Body of pancreas (tissue), 4 donors: ENCODE measurements at regions not wholly inside any gene's neighbourhood (a gene's known extent, or its start where the extent isn't known, plus 50 kb on each side); places are given as distances from the start of the nearest gene placed in this dataset.

Experiments used
- ATAC-seq: fragments of 150-250 bp; one replicate; pipeline ENCODE4 v1.9.1; 2016
- DNase-seq, 4 donors: peaks; one replicate each; pipeline ENCODE4 v3.0.0-alpha.2; 2019
- H3K27ac ChIP-seq, 4 donors: fragments of 200-600 bp; sonication (generic); 1 replicate in 3 of 4; 2 replicates in 1 of 4; pipeline versions ENCODE4 v1.5.1 to v1.6.1; 2016 to 2019; ENCODE audit warnings: mild to moderate bottlenecking in 1 of 4, mixed read lengths in 1 of 4, moderate library complexity in 1 of 4
- H3K27me3 ChIP-seq, 2 donors: fragments of 200-600 bp; sonication (generic); one replicate each; pipeline ENCODE4 v1.6.0; 2016; ENCODE audit warnings: mild to moderate bottlenecking in 1 of 2
- H3K36me3 ChIP-seq, 2 donors: fragments of 200-600 bp; sonication (generic); replicated peaks in 1 of 2; 2 replicates each; pipeline ENCODE4 v1.5.1; 2016; ENCODE audit warnings: low read depth in 2 of 2; ENCODE audit not compliant: insufficient read depth in 1 of 2
- H3K4me1 ChIP-seq: fragments of 200-600 bp; sonication (generic); one replicate; pipeline ENCODE4 v1.6.0; 2016
- H3K4me3 ChIP-seq, 2 donors: fragments of 200-600 bp; sonication (generic); 1 replicate in 1 of 2; 2 replicates in 1 of 2; pipeline ENCODE4 v1.5.1; 2016 to 2019
- H3K9me3 ChIP-seq, 3 donors: fragments of 200-600 bp; sonication (generic); 1 replicate in 2 of 3; 2 replicates in 1 of 3; pipeline ENCODE4 v1.5.1; 2016
- CTCF ChIP-seq, 7 experiments: fragments of 450-650 bp in 4 of 7; fragments of 200-600 bp in 3 of 7; sonication (generic) in 3 of 7; IDR thresholded peaks; one replicate each; pipeline ENCODE4 v1.5.1; 2016 to 2019; ENCODE audit warnings: antibody characterized with exemption in 7 of 7
- POLR2A ChIP-seq, 3 donors: fragments of 450-650 bp; IDR thresholded peaks; one replicate each; pipeline ENCODE4 v1.6.1; 2016; ENCODE audit warnings: antibody characterized with exemption in 3 of 3, mild to moderate bottlenecking in 2 of 3
- WGBS, 2 donors: methylation state at CpG; one replicate each; pipeline ENCODE4 v1.1.5; 2017; 5-methylcytosine and 5-hydroxymethylcytosine counted together
- intact Hi-C: fragments of 100-400 bp; cut with DNase I; formaldehyde crosslinking; loops from one replicate; pipeline ENCODE4 v1.15.1; 2023

- H3K4me1 ChIP-seq = no peaks in the 10 kb centered on the region
- DNase-seq = no peak
- peaks cover 0 to 8% (median 0%) of the 10 kb centered on the region in 3 donors for H3K9me3 ChIP-seq
- ATAC-seq = no peak
- intact Hi-C loops = no loop called here
- no peaks in the 10 kb centered on the region for H3K27me3 ChIP-seq
- no peaks in the 10 kb centered on the region for H3K36me3 ChIP-seq
- WGBS, 2 donors = 16 to 27% methylated on average over 2 of the region's 2 CpGs
- no peak overlapping the region for H3K4me3 ChIP-seq
- no peak overlapping the region for H3K27ac ChIP-seq
- TF ChIP-seq CTCF (IDR thresholded peaks at IDR 0.05) (no peak), POLR2A (IDR thresholded peaks at IDR 0.05) (no peak)
Observed at GRCh38 chr7:49243521-49243920, 319.2 kb downstream of the CDC14C start.

DNA sequence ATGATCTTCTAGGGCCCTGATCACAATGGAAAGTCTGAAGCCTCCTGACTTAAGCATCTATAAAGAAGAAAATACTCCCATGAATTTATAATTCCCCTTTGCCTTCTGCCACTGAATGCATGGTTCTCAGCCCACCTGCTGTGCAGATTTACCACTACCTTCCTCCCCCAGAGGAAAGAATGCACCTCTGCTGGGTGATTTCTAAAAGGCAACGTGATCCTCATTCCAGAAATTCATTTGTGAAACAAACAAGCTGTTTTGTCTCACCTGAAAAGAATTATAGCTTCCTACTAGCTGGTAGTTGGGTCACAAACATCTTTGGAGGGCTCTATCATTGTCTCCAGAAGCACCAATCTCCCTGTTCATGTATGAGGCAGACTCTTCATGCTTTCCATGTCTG lies 320.2 kb downstream of the CDC14C start:
- no peak for ATAC-seq
- no peaks in the 10 kb centered on the region for H3K4me1 ChIP-seq
- no peak overlapping the region for H3K27ac ChIP-seq
- peaks cover 0 to 3% (median 0%) of the 10 kb centered on the region in 3 donors for H3K9me3 ChIP-seq
- intact Hi-C loops = no loop called here
- H3K27me3 ChIP-seq = no peaks in the 10 kb centered on the region
- WGBS, 2 donors = 6 to 8% methylated on average over 1 of the region's 1 CpG
- no peak for DNase-seq
- H3K4me3 ChIP-seq = no peak overlapping the region
- TF ChIP-seq CTCF (IDR thresholded peaks at IDR 0.05) (no peak), POLR2A (IDR thresholded peaks at IDR 0.05) (no peak)
- no peaks in the 10 kb centered on the region for H3K36me3 ChIP-seq

GRCh38 chr7:49245062-49245461 lies 320.7 kb downstream of the CDC14C start:
- DNase-seq (no peak), ATAC-seq (no peak)
- Histone ChIP-seq H3K9me3 (no peaks in the 10 kb centered on the region), H3K4me3 (no peak overlapping the region), H3K4me1 (no peaks in the 10 kb centered on the region), H3K27ac (no peak overlapping the region), H3K36me3 (no peaks in the 10 kb centered on the region), H3K27me3 (no peaks in the 10 kb centered on the region)
- intact Hi-C loops = no loop called here
- TF ChIP-seq POLR2A (IDR thresholded peaks at IDR 0.05) (no peak), CTCF (IDR thresholded peaks at IDR 0.05) (no peak)
- 37 to 41% methylated on average over 3 of the region's 3 CpGs for WGBS, 2 donors

GRCh38 chr7:49247759-49248158 lies 323.4 kb downstream of the CDC14C start:
- no peak for ATAC-seq
- no peaks in the 10 kb centered on the region for H3K4me1 ChIP-seq
- no peaks in the 10 kb centered on the region for H3K27me3 ChIP-seq
- no peak for DNase-seq
- intact Hi-C loops = no loop called here
- no peak for TF ChIP-seq POLR2A (IDR thresholded peaks at IDR 0.05)
- TF ChIP-seq CTCF (IDR thresholded peaks at IDR 0.05) = no peak
- no peak overlapping the region for H3K27ac ChIP-seq
- H3K9me3 ChIP-seq = no peaks in the 10 kb centered on the region
- H3K36me3 ChIP-seq = no peaks in the 10 kb centered on the region
- WGBS, 2 donors = 42 to 52% methylated on average over 3 of the region's 3 CpGs
- no peak overlapping the region for H3K4me3 ChIP-seq

DNA sequence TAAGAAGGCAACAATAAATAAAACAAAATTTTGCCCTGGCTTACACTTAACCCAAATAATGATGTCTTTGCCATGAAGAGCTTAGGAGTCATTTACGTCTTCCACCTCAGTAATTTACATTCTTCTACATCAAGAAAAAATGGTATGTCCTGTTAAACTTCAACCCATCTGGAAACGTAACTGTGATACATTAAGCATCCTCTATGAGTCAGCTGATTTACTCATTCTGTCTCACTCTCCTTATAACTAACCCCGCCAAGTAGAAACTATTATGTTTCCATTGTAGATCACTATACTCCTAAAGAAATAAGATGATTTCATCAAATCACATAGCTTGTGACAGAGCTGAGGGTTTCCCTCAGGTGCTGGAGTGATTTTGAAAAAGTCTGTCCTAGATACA lies 330.7 kb downstream of the CDC14C start:
- Histone ChIP-seq H3K36me3 (no peaks in the 10 kb centered on the region), H3K9me3 (no peaks in the 10 kb centered on the region), H3K27ac (no peak overlapping the region), H3K4me1 (no peaks in the 10 kb centered on the region), H3K4me3 (no peak overlapping the region), H3K27me3 (no peaks in the 10 kb centered on the region)
- intact Hi-C loops = no loop called here
- TF ChIP-seq CTCF (IDR thresholded peaks at IDR 0.05) = no peak
- TF ChIP-seq POLR2A (IDR thresholded peaks at IDR 0.05) = no peak
- ATAC-seq (no peak), DNase-seq (no peak)
- WGBS, 2 donors = 34 to 47% methylated on average over 3 of the region's 3 CpGs
